ENCODE measurements at regions not wholly inside any gene's neighbourhood (a gene's known extent, or its start where the extent isn't known, plus 50 kb on each side); places are given as distances from the start of the nearest gene placed in this dataset.

GRCh38 chr16:9526791-9527190 lies 435.3 kb downstream of the HAPSTR1 start:
- Mint-ChIP-seq H3K9me3 (peaks cover 1 to 11% (median 4%) of the 10 kb centered on the region in 7 donors), H3K27ac (no peak overlapping the region), H3K4me1 (no peaks in the 10 kb centered on the region), H3K4me3 (no peak overlapping the region), H3K36me3 (no peaks in the 10 kb centered on the region), H3K27me3 (no peaks in the 10 kb centered on the region)
- ATAC-seq (ENCODE audit: low read depth in 2 of 2): no peak
- Histone ChIP-seq H3K27ac (ENCODE audit: insufficient read depth, low read length, poor library complexity, severe bottlenecking) (no peak overlapping the region), H3K36me3 (ENCODE audit: control insufficient read depth, insufficient read depth, low read length) (no peaks in the 10 kb centered on the region), H3K4me1 (ENCODE audit: control insufficient read depth, insufficient read depth, low read length, poor library complexity, severe bottlenecking) (no peaks in the 10 kb centered on the region), H3K9me3 (ENCODE audit: control insufficient read depth in 2 of 2, low read length in 2 of 2) (no peaks in the 10 kb centered on the region), H3K4me3 (ENCODE audit: low read depth, low read length) (no peak overlapping the region), H3K27me3 (ENCODE audit: control insufficient read depth, insufficient read depth, low read length) (no peaks in the 10 kb centered on the region)
- no peak for DNase-seq

GRCh38 chr16:9527976-9528375 lies 436.5 kb downstream of the HAPSTR1 start:
- H3K4me3 ChIP-seq (ENCODE audit: low read depth, low read length): no peak overlapping the region

GRCh38 chr16:9528511-9529079 lies 437.2 kb downstream of the HAPSTR1 start:
- Histone ChIP-seq H3K36me3 (ENCODE audit: control insufficient read depth, insufficient read depth, low read length) (no peaks in the 10 kb centered on the region), H3K27me3 (ENCODE audit: control insufficient read depth, insufficient read depth, low read length) (no peaks in the 10 kb centered on the region), H3K27ac (ENCODE audit: insufficient read depth, low read length, poor library complexity, severe bottlenecking) (no peak overlapping the region), H3K4me3 (ENCODE audit: low read depth, low read length) (no peak overlapping the region), H3K9me3 (ENCODE audit: control insufficient read depth in 2 of 2, low read length in 2 of 2) (peaks cover 0 to 4% of the 10 kb centered on the region in 2 experiments), H3K4me1 (ENCODE audit: control insufficient read depth, insufficient read depth, low read length, poor library complexity, severe bottlenecking) (no peaks in the 10 kb centered on the region)
- H3K36me3 Mint-ChIP-seq: no peaks in the 10 kb centered on the region
- no peak overlapping the region for H3K27ac Mint-ChIP-seq
- peaks cover 1 to 16% (median 6%) of the 10 kb centered on the region in 7 donors for H3K9me3 Mint-ChIP-seq
- H3K4me3 Mint-ChIP-seq: no peak overlapping the region
- no peaks in the 10 kb centered on the region for H3K4me1 Mint-ChIP-seq
- no peaks in the 10 kb centered on the region for H3K27me3 Mint-ChIP-seq
- DNase-seq (no peak), ATAC-seq (ENCODE audit: low read depth in 2 of 2) (no peak)

More at GRCh38 chr16:9527976-9528375, 436.5 kb downstream of the HAPSTR1 start:
- Histone ChIP-seq H3K9me3 (ENCODE audit: control insufficient read depth in 2 of 2, low read length in 2 of 2) (peaks cover 0 to 4% of the 10 kb centered on the region in 2 experiments), H3K27me3 (ENCODE audit: control insufficient read depth, insufficient read depth, low read length) (no peaks in the 10 kb centered on the region), H3K36me3 (ENCODE audit: control insufficient read depth, insufficient read depth, low read length) (no peaks in the 10 kb centered on the region), H3K27ac (ENCODE audit: insufficient read depth, low read length, poor library complexity, severe bottlenecking) (no peak overlapping the region), H3K4me1 (ENCODE audit: control insufficient read depth, insufficient read depth, low read length, poor library complexity, severe bottlenecking) (no peaks in the 10 kb centered on the region)
- Mint-ChIP-seq H3K4me3 (no peak overlapping the region), H3K36me3 (no peaks in the 10 kb centered on the region), H3K27me3 (no peaks in the 10 kb centered on the region), H3K27ac (no peak overlapping the region), H3K4me1 (no peaks in the 10 kb centered on the region), H3K9me3 (peaks cover 1 to 15% (median 6%) of the 10 kb centered on the region in 7 donors)
- ATAC-seq (ENCODE audit: low read depth in 2 of 2) (no peak), DNase-seq (no peak)

GRCh38 chr16:9533042-9533441 lies 441.6 kb downstream of the HAPSTR1 start:
- Mint-ChIP-seq H3K4me3 (no peak overlapping the region), H3K27me3 (no peaks in the 10 kb centered on the region), H3K36me3 (no peaks in the 10 kb centered on the region), H3K9me3 (peaks cover 0 to 14% (median 7%) of the 10 kb centered on the region in 7 donors), H3K4me1 (no peaks in the 10 kb centered on the region), H3K27ac (no peak overlapping the region)
- ATAC-seq (ENCODE audit: low read depth in 2 of 2) (no peak), DNase-seq (no peak)
- H3K4me3 ChIP-seq (ENCODE audit: low read depth, low read length): no peak overlapping the region
- no peaks in the 10 kb centered on the region for H3K4me1 ChIP-seq (ENCODE audit: control insufficient read depth, insufficient read depth, low read length, poor library complexity, severe bottlenecking)
- no peak overlapping the region for H3K27ac ChIP-seq (ENCODE audit: insufficient read depth, low read length, poor library complexity, severe bottlenecking)
- peaks cover 0 to 6% of the 10 kb centered on the region in 2 experiments for H3K9me3 ChIP-seq (ENCODE audit: control insufficient read depth in 2 of 2, low read length in 2 of 2)
- H3K27me3 ChIP-seq (ENCODE audit: control insufficient read depth, insufficient read depth, low read length): no peaks in the 10 kb centered on the region
- H3K36me3 ChIP-seq (ENCODE audit: control insufficient read depth, insufficient read depth, low read length): no peaks in the 10 kb centered on the region

DNA sequence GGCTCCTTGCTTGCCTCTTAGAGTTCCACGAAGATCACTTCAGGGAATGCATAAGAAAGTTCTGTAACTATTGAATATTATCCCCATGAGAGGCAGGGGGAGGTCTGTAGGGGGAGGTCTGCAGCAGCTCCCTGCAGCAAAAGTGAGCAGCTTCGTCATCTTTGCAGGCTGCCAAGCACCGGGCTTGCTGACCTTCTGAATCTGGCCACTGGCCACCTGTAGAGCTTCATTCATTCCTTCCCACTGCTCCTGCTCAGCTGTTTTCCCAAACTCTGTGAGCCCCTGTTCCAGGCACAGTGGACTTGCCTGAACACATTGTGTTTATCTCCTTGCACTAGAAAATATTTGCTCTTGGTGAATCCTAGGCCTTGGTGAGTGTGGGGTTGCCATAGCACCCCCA lies 443.3 kb downstream of the HAPSTR1 start:
- Histone ChIP-seq H3K4me3 (ENCODE audit: low read depth, low read length) (no peak overlapping the region), H3K27me3 (ENCODE audit: control insufficient read depth, insufficient read depth, low read length) (no peaks in the 10 kb centered on the region), H3K27ac (ENCODE audit: insufficient read depth, low read length, poor library complexity, severe bottlenecking) (no peak overlapping the region), H3K36me3 (ENCODE audit: control insufficient read depth, insufficient read depth, low read length) (no peaks in the 10 kb centered on the region), H3K4me1 (ENCODE audit: control insufficient read depth, insufficient read depth, low read length, poor library complexity, severe bottlenecking) (no peaks in the 10 kb centered on the region), H3K9me3 (ENCODE audit: control insufficient read depth in 2 of 2, low read length in 2 of 2) (peaks cover 0 to 6% of the 10 kb centered on the region in 2 experiments)
- Mint-ChIP-seq H3K36me3 (no peaks in the 10 kb centered on the region), H3K27ac (no peak overlapping the region), H3K4me3 (no peak overlapping the region), H3K27me3 (no peaks in the 10 kb centered on the region), H3K4me1 (no peaks in the 10 kb centered on the region), H3K9me3 (peaks cover 0 to 12% (median 7%) of the 10 kb centered on the region in 7 donors)
- ATAC-seq (ENCODE audit: low read depth in 2 of 2) (no peak), DNase-seq (no peak)

DNA sequence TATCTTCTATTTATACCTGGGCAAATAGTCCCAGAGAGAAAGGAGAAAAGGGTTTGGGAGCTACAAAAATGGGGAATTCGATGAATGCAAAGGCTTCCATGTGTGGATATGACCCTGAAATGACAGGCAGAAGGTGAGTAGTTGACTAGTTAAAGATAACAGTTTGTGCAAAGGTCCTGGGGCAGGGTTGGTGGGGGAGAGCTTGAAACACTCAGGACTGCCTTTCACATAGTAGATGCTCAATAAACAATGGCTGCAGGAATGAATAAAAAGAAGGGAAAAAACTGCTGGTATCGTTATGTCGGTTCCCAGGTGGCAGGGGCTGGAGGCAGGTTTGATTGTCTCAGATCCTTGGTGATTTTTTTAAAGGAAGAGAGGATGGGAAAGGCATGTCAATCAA lies 445.5 kb downstream of the HAPSTR1 start:
- Mint-ChIP-seq H3K9me3 (peaks cover 0 to 12% (median 7%) of the 10 kb centered on the region in 7 donors), H3K4me1 (no peaks in the 10 kb centered on the region), H3K27me3 (no peaks in the 10 kb centered on the region), H3K27ac (peak overlapping the region in 1 of 3 donors; percentile 72), H3K4me3 (no peak overlapping the region), H3K36me3 (no peaks in the 10 kb centered on the region)
- no peak overlapping the region for H3K4me3 ChIP-seq (ENCODE audit: low read depth, low read length)
- H3K36me3 ChIP-seq (ENCODE audit: control insufficient read depth, insufficient read depth, low read length): no peaks in the 10 kb centered on the region
- no peaks in the 10 kb centered on the region for H3K27me3 ChIP-seq (ENCODE audit: control insufficient read depth, insufficient read depth, low read length)
- peaks cover 0 to 6% of the 10 kb centered on the region in 2 experiments for H3K9me3 ChIP-seq (ENCODE audit: control insufficient read depth in 2 of 2, low read length in 2 of 2)
- no peak overlapping the region for H3K27ac ChIP-seq (ENCODE audit: insufficient read depth, low read length, poor library complexity, severe bottlenecking)
- H3K4me1 ChIP-seq (ENCODE audit: control insufficient read depth, insufficient read depth, low read length, poor library complexity, severe bottlenecking): no peaks in the 10 kb centered on the region
- DNase-seq: no peak
- ATAC-seq (ENCODE audit: low read depth in 2 of 2): no peak

GRCh38 chr16:9539346-9539745 lies 447.9 kb downstream of the HAPSTR1 start:
- no peak overlapping the region for H3K4me3 Mint-ChIP-seq
- Histone ChIP-seq H3K27me3 (ENCODE audit: control insufficient read depth, insufficient read depth, low read length) (no peaks in the 10 kb centered on the region), H3K36me3 (ENCODE audit: control insufficient read depth, insufficient read depth, low read length) (no peaks in the 10 kb centered on the region), H3K27ac (ENCODE audit: insufficient read depth, low read length, poor library complexity, severe bottlenecking) (no peak overlapping the region), H3K4me1 (ENCODE audit: control insufficient read depth, insufficient read depth, low read length, poor library complexity, severe bottlenecking) (no peaks in the 10 kb centered on the region), H3K4me3 (ENCODE audit: low read depth, low read length) (no peak overlapping the region), H3K9me3 (ENCODE audit: control insufficient read depth in 2 of 2, low read length in 2 of 2) (peaks cover 0 to 1% of the 10 kb centered on the region in 2 experiments)
- H3K27me3 Mint-ChIP-seq: no peaks in the 10 kb centered on the region
- peaks cover 0 to 13% (median 3%) of the 10 kb centered on the region in 7 donors for H3K9me3 Mint-ChIP-seq
- ATAC-seq (ENCODE audit: low read depth in 2 of 2) (no peak), DNase-seq (no peak)
- no peaks in the 10 kb centered on the region for H3K36me3 Mint-ChIP-seq
- no peak overlapping the region for H3K27ac Mint-ChIP-seq
- no peaks in the 10 kb centered on the region for H3K4me1 Mint-ChIP-seq

DNA sequence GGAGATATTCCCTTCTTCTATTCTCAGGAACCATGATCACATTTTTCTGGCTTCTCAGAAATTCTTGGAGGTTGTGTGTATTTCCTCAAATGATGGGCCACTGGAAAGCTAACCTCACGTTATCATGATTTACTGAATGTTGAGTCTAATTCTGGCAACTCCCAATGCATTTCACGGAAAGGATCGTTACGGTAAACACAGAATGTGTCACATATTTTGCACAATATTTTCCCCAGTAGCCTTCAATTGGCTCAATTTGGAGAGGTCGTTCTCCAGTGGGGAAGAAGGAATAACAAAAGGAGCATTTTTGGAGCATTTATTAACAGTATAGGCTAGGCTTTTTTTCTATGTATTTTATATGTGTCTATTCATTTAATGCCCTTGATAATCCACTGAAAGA lies 450.3 kb downstream of the HAPSTR1 start:
- Mint-ChIP-seq H3K4me1 (no peaks in the 10 kb centered on the region), H3K36me3 (no peaks in the 10 kb centered on the region), H3K4me3 (no peak overlapping the region), H3K27ac (no peak overlapping the region), H3K9me3 (peaks cover 0 to 8% (median 3%) of the 10 kb centered on the region in 7 donors), H3K27me3 (no peaks in the 10 kb centered on the region)
- Histone ChIP-seq H3K27ac (ENCODE audit: insufficient read depth, low read length, poor library complexity, severe bottlenecking) (no peak overlapping the region), H3K4me1 (ENCODE audit: control insufficient read depth, insufficient read depth, low read length, poor library complexity, severe bottlenecking) (no peaks in the 10 kb centered on the region), H3K27me3 (ENCODE audit: control insufficient read depth, insufficient read depth, low read length) (no peaks in the 10 kb centered on the region), H3K36me3 (ENCODE audit: control insufficient read depth, insufficient read depth, low read length) (no peaks in the 10 kb centered on the region), H3K9me3 (ENCODE audit: control insufficient read depth in 2 of 2, low read length in 2 of 2) (no peaks in the 10 kb centered on the region), H3K4me3 (ENCODE audit: low read depth, low read length) (no peak overlapping the region)
- ATAC-seq (ENCODE audit: low read depth in 2 of 2) (no peak), DNase-seq (no peak)
